Small intestine (tissue), 7 donors: ENCODE measurements at regions not wholly inside any gene's neighbourhood (a gene's known extent, or its start where the extent isn't known, plus 50 kb on each side); places are given as distances from the start of the nearest gene placed in this dataset.
"Not testable (repeated sequence)": the region's sequence is repeated elsewhere in the genome, so short reads cannot be mapped to it uniquely, and the experiment has no call there.

ENCODE experiments used
- DNase-seq, 2 donors: peaks; one replicate each; pipeline versions ENCODE4 v3.0.0 to v3.0.0-alpha.2; 2013
- FAIRE-seq: peaks from 2 replicates; lab custom pipeline; 2012; peaks lifted over from hg19 to GRCh38; lab: Jason Lieb, UNC
- H3K27ac ChIP-seq, 3 donors: one replicate each; pipeline ENCODE4 v1.5.1; 2013; ENCODE audit warnings: low read length in 2 of 3, mild to moderate bottlenecking in 2 of 3, control low read depth in 1 of 3, inconsistent platforms in 1 of 3, low read depth in 1 of 3, moderate library complexity in 1 of 3
- H3K27me3 ChIP-seq, 3 donors: one replicate each; pipeline ENCODE4 v1.6.1; 2013; ENCODE audit warnings: low read length in 3 of 3, inconsistent platforms in 1 of 3; ENCODE audit not compliant: control insufficient read depth in 3 of 3, insufficient read depth in 3 of 3
- H3K36me3 ChIP-seq, 3 donors: one replicate each; pipeline ENCODE4 v1.6.1; 2013; ENCODE audit warnings: low read length in 3 of 3, inconsistent platforms in 1 of 3, low read depth in 1 of 3, mild to moderate bottlenecking in 1 of 3, moderate library complexity in 1 of 3; ENCODE audit not compliant: control insufficient read depth in 3 of 3, insufficient read depth in 2 of 3
- H3K4me1 ChIP-seq, 3 donors: one replicate each; pipeline ENCODE4 v1.6.1; 2013; ENCODE audit warnings: low read length in 2 of 3, inconsistent platforms in 1 of 3, low read depth in 1 of 3, mild to moderate bottlenecking in 1 of 3, moderate library complexity in 1 of 3; ENCODE audit not compliant: control insufficient read depth in 3 of 3, insufficient read depth in 2 of 3
- H3K4me3 ChIP-seq, 3 donors: one replicate each; pipeline ENCODE4 v1.5.1; 2013; ENCODE audit warnings: low read length in 3 of 3, control low read depth in 1 of 3, inconsistent platforms in 1 of 3, low read depth in 1 of 3, mild to moderate bottlenecking in 1 of 3, moderate library complexity in 1 of 3
- H3K9me3 ChIP-seq, 2 donors: one replicate each; pipeline ENCODE4 v1.6.1; 2013; ENCODE audit warnings: low read depth in 1 of 2, low read length in 1 of 2; ENCODE audit not compliant: control insufficient read depth in 2 of 2, insufficient read depth in 1 of 2
- WGBS, 3 donors: extraction: QIAGEN DNeasy Blood & Tissue Kit; methylation state at CpG; one replicate each; pipeline ENCODE4 v1.1.7; 2013; 5-methylcytosine and 5-hydroxymethylcytosine counted together
- donor health status: healthy with polysubstance abuse.
- donor health status: control.
- donor health status: control.
- donor health status: Bipolar disorder and iron deficiency.
- donor health status: healthy.

DNA sequence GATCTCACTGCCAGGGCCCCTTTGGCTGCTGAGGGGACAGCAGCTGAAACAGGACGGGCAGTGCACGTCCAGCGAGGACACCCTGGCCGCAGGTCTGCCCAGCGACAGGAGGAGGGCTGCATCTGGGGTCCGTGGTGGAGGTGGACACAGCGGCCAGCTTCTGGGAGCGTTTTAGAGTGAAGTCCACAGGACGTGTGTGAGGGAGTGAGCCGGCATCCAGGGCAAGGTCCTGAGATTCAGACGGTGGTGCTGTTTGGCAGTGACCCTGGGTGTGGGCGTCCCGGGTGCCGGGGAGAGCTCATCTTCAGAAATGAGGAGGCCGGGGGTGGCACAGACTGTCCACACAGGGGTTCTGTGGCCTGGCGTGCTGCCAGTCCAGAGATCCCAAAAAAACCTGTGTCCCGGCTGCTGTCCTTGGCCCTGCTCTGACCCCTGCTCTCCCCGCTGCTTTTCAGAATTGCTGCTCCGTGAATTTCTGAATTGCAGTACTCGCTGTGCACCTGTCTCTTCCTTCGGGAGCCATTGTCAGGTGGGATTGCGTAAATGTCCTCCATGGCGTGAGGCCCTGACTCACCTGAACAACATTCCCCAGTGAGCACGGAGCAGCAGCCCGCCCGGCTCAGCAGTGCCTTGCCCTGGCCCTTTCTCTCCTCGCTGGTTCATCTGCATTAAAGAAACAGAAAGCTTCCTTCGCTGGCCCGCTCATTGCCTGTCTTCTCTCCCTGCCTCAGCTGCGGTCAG lies 183.5 kb upstream of the C14orf180 start:
- Histone ChIP-seq H3K4me3 (no peak overlapping the region), H3K36me3 (no peaks in the 10 kb centered on the region), H3K27ac (no peak overlapping the region), H3K4me1 (no peaks in the 10 kb centered on the region), H3K27me3 (no peaks in the 10 kb centered on the region), H3K9me3 (peaks cover 0 to 27% of the 10 kb centered on the region in 2 donors)
- FAIRE-seq (no peak), DNase-seq (no peak)
- 80 to 87% (median 83%) methylated on average over 30 of the region's 30 CpGs for WGBS, 3 donors

DNA sequence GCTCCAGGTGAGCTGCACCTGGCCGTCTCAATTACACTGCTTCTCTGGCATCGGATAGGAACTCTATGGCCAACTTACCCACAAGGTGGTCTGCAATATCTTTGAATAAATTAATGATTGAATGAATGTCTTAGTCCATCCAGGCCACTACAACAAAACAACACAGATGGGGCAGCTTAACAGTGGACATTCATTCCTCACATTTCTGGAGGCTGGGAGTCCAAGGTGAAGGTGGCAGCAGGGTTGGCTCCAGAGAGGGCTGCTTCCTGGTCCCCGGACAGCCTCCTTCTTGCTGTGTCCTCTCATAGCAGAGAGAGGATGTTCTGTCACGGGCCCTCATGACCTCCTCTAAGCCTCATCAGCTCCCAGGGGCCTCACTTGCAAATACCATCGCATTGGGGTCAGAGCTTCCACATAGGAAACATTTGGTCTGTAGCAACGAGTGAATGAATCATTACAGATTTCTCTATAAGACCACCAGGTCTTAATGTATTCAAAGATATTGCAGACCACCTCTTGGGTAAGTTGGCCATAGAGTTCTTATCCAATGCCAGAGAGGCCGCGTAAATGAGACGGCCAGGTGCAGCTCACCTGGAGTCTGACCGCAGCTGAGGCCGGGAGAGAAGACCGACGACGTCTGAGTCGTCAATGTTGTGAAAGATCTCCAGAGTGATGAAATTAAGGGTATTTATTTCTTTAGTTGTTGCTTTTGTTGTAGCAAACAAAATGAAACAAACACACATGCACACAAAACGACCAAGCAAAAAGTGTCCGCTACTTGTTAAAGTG lies 182.7 kb upstream of the C14orf180 start:
- Histone ChIP-seq H3K9me3 (peaks cover 0 to 27% of the 10 kb centered on the region in 2 donors), H3K4me3 (no peak overlapping the region), H3K4me1 (no peaks in the 10 kb centered on the region), H3K27me3 (no peaks in the 10 kb centered on the region), H3K27ac (no peak overlapping the region), H3K36me3 (no peaks in the 10 kb centered on the region)
- 84 to 90% (median 87%) methylated on average over 17 of the region's 17 CpGs for WGBS, 3 donors
- no peak for FAIRE-seq
- no peak for DNase-seq

GRCh38 chr14:104397956-104398355 lies 181.6 kb upstream of the C14orf180 start:
- Histone ChIP-seq H3K9me3 (peaks cover 0 to 27% of the 10 kb centered on the region in 2 donors), H3K4me3 (no peak overlapping the region), H3K27ac (no peak overlapping the region), H3K27me3 (peaks cover 0 to 3% (median 0%) of the 10 kb centered on the region in 3 donors), H3K4me1 (no peaks in the 10 kb centered on the region), H3K36me3 (no peaks in the 10 kb centered on the region)
- no peak for FAIRE-seq
- WGBS, 3 donors, result 96 to 98% (median 96%) methylated on average over 2 of the region's 2 CpGs
- DNase-seq, result no peak

- WGBS, 3 donors, result 81 to 87% (median 86%) methylated on average over 7 of the region's 7 CpGs
- H3K36me3 ChIP-seq, result no peaks in the 10 kb centered on the region
Observed at GRCh38 chr14:104398656-104399055, 180.9 kb upstream of the C14orf180 start.

DNA sequence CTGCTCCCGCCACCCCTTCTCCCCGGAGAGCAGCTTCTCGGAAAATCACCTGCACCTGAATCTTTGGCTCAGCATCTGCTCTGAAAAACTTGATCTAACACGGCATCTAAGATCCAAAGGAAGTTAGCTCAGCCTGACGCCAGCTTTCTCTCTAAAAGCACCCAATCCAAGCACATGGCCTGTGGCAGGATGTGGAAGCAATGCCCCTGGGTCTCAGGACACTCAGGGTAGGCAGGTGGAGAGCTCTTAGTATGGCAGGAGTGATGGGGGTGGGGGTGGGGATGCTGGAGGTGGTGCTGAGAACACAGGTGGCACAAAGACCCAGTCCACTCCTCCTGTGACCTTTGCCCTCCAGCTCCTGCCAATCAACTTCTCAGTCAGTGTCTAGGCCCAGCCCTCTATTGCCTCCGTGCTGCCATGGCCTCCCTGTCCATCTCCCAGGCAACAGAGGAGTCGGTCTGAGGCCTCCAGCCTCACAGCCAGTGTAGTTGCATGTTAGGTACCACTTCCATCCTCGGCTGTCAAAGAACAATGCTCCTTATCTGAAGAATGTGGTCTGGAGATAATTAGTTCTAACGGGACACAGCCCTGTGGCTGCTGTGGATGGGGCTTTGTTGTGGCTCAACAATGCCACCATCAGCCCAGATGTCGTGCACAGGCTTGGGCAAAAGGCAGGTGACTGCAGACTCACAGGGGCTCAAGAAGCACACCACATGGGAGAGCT lies 180.0 kb upstream of the C14orf180 start:
- 45 to 56% (median 47%) methylated on average over 10 of the region's 10 CpGs for WGBS, 3 donors
- FAIRE-seq (no peak), DNase-seq (no peak)

More at GRCh38 chr14:104398656-104399055, 180.9 kb upstream of the C14orf180 start:
- Histone ChIP-seq H3K4me3 (no peak overlapping the region), H3K9me3 (peaks cover 0 to 27% of the 10 kb centered on the region in 2 donors), H3K4me1 (no peaks in the 10 kb centered on the region), H3K27ac (no peak overlapping the region), H3K27me3 (peaks cover 0 to 3% (median 0%) of the 10 kb centered on the region in 3 donors)
- DNase-seq (no peak), FAIRE-seq (no peak)

DNA sequence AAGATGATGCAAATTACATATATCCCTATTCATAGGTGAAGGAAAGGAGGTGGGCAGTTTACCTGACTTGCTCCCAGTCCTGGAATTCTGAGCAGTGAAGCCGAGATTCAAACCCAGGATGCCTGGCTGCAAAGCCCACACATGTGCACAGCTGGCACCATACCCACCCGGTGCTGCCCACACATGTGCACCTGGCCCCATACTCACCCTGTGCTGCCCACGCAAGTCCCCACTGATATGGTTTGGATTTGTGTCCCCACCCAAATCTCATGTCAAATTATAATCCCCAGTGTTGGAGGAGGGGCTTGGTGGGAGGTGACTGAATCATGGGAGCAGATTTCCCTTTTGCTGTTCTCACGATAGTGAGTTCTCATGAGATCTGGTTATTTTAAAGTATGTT lies 179.2 kb upstream of the C14orf180 start:
- WGBS, 3 donors, result 74 to 82% (median 75%) methylated on average over 4 of the region's 4 CpGs
- FAIRE-seq (no peak), DNase-seq (no peak)
- H3K4me3 ChIP-seq, result no peak overlapping the region
- peaks cover 0 to 3% (median 0%) of the 10 kb centered on the region in 3 donors for H3K27me3 ChIP-seq
- no peaks in the 10 kb centered on the region for H3K4me1 ChIP-seq
- no peak overlapping the region for H3K27ac ChIP-seq
- peaks cover 0 to 27% of the 10 kb centered on the region in 2 donors for H3K9me3 ChIP-seq
- H3K36me3 ChIP-seq, result no peaks in the 10 kb centered on the region

More for the DNA sequence above, 180.0 kb upstream of the C14orf180 start:
- H3K4me3 ChIP-seq, result no peak overlapping the region
- no peaks in the 10 kb centered on the region for H3K4me1 ChIP-seq
- H3K36me3 ChIP-seq, result no peaks in the 10 kb centered on the region
- H3K9me3 ChIP-seq, result peaks cover 0 to 27% of the 10 kb centered on the region in 2 donors
- no peak overlapping the region for H3K27ac ChIP-seq
- H3K27me3 ChIP-seq, result peaks cover 0 to 3% (median 0%) of the 10 kb centered on the region in 3 donors

- FAIRE-seq, result no peak
- no peaks in the 10 kb centered on the region for H3K4me1 ChIP-seq
Observed at GRCh38 chr14:104401785-104402184, 177.8 kb upstream of the C14orf180 start.

GRCh38 chr14:104402303-104402702 lies 177.3 kb upstream of the C14orf180 start:
- H3K27ac ChIP-seq, result not testable (repeated sequence)

More at GRCh38 chr14:104401785-104402184, 177.8 kb upstream of the C14orf180 start:
- Histone ChIP-seq H3K27me3 (peaks cover 0 to 3% (median 0%) of the 10 kb centered on the region in 3 donors), H3K36me3 (no peaks in the 10 kb centered on the region), H3K4me3 (no peak overlapping the region), H3K27ac (no peak overlapping the region), H3K9me3 (peaks cover 0 to 24% of the 10 kb centered on the region in 2 donors)
- DNase-seq, result no peak
- 88 to 95% (median 88%) methylated on average over 4 of the region's 4 CpGs for WGBS, 3 donors

More at GRCh38 chr14:104402303-104402702, 177.3 kb upstream of the C14orf180 start:
- DNase-seq, H3K4me3 ChIP-seq, H3K4me1 ChIP-seq, H3K27me3 ChIP-seq, FAIRE-seq, H3K36me3 ChIP-seq: not testable (repeated sequence)
- 83 to 96% (median 86%) methylated on average over 4 of the region's 4 CpGs for WGBS, 3 donors
- peaks cover 0 to 19% of the 10 kb centered on the region in 2 donors for H3K9me3 ChIP-seq
